ENCODE measurements at regions not wholly inside any gene's neighbourhood (a gene's known extent, or its start where the extent isn't known, plus 50 kb on each side); places are given as distances from the start of the nearest gene placed in this dataset.

GRCh38 chr3:144953959-144954358, 982.3 kb downstream of the DIPK2A start:
- TF ChIP-seq TAF1 (IDR thresholded peaks at IDR 0.05; ENCODE audit: low read depth) (no peak), RAD21 (conservative IDR thresholded peaks at IDR 0.05) (no peak), EZH2 (IDR thresholded peaks at IDR 0.05; ENCODE audit: borderline replicate concordance, insufficient read depth, low read length, poor library complexity, severe bottlenecking) (no peak)
